GM21528 (cell line): ENCODE measurements at regions not wholly inside any gene's neighbourhood (a gene's known extent, or its start where the extent isn't known, plus 50 kb on each side); places are given as distances from the start of the nearest gene placed in this dataset.
"Not testable (repeated sequence)": the region's sequence is repeated elsewhere in the genome, so short reads cannot be mapped to it uniquely, and the experiment has no call there.

ENCODE experiments used
- ATAC-seq: cut with Tn5 transposase; IDR thresholded peaks from one replicate; pipeline ENCODE4 v1.9.1; 2021; ENCODE audit warnings: mild to moderate bottlenecking, moderate library complexity; ENCODE audit not compliant: unreplicated experiment, low FRiP score

DNA sequence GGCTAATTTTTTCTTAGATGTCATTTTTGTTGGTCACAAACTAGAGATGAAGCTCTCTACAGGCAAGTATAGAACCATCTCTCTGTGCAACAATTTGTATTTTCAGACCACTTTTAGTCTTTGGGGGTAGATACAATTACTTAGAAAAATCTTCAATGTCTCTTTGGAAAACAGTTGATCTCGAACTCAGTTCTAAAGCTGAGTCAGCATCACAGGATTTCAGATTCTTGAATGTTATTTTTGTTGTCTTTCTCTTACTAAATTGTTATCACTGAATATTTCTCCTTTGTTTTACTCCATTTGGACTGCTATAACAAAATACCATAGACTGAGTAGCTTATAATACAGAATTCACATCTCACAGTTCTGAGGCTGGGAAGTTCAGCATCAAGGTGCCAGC is 1557.0 kb downstream of the SI start:
- no peak for ATAC-seq

- no peak for ATAC-seq
Measured at GRCh38 chr3:163518065-163518464, 1560.2 kb downstream of the SI start.

DNA sequence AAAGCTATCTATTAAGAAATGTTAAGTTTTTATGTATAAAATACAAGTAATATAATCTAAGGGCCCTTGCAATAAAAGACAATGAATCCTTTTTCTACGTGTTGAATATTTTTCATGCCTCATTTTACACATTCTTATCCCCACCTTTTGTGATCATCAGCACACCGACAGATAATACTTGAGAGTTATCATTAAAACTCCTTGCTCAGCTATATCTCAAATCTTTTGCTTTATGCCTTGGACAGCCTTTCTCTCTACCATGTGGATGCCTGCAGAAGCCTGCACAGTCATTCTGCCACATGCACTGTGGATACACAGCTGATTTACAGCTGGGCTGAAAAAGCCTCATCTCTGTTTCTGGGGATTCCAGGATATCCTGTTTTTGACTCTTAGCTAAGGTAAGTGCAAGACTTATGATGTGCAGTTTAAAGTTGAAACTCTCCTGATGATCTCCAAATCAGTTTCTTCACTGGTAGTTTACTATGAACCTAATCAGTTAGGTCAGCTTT is 1565.1 kb downstream of the SI start:
- ATAC-seq, result no peak

- no peak for ATAC-seq
Measured at GRCh38 chr3:163508206-163508605, 1570.1 kb downstream of the SI start.

DNA sequence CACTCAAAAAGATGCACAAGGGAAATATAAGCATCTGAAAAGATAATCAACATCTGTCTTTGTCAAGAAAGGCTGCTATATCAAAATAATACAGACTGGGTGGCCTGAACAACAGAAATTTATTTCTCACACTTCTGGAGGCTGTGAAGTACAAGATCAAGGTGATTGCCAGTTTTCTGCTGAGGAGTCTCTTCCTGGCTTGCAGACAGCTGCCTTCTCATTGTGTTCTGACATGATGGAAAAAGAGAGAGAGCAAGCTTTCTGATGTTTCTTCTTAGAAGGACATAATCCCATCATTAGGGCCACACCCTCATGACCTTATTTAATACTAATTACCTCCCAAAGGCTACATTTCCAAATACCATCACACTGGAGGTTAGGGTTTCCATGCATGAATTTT is 1573.3 kb downstream of the SI start:
- no peak for ATAC-seq

DNA sequence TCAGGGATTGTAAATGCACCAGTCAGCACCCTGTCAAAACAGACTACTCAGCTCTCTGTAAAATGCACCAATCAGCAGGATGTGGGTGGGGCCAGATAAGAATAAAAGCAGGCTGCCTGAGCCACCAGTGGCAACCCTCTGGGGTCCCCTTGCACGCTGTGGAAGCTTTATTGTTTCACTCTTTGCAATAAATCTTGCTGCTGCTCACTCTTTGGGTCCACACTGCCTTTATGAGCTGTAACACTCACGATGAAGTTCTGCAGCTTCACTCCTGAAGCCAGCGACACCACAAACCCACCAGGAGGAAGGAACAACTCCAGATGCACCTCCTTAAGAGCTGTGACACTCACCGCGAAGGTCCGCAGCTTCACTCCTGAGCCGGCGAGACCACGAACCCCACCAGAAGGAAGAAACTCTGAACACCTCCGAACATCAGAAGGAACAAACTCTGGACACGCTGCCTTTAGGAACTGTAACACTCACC is 1578.5 kb downstream of the SI start:
- ATAC-seq, result not testable (repeated sequence)

GRCh38 chr3:163498842-163499735 is 1579.2 kb downstream of the SI start:
- not testable (repeated sequence) for ATAC-seq

DNA sequence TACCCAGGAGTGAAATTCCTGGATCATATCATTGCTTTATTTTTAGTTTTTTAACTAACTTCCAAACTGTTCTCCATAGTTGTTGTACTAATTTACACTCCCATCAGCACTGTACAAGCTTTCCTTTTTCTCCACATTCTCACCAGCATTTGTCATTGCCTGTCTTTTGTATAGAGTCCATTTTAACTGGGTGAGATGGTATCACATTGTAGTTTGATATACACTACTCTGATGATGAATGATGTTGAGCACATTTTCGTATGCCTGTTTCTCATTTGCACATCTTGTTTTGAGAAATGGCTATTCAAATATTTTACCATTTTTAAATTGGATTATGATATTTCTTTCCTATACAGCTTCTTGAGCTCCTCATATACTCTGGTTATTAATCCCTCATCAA is 1586.6 kb downstream of the SI start:
- no peak for ATAC-seq

DNA sequence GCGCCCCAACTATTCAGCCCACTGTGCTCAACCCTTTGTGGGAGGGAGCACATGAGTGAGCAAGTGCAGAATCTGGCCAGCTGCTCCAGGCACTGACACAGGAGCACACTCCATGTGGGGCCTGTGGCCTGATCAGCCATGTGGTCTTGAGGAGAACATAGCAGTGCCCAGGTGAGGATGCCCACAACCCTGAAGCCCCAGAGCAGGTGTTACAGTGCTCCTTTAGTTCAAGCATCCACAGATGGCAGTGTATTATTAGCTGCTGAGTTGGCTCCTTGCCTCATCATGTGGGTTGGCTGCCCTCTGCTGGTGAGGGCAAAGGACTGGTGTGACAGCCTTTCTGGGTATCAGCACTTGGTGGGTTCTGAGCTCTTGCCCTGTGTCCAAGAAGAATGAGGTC is 1588.2 kb downstream of the SI start:
- peak; percentile 52 for ATAC-seq

DNA sequence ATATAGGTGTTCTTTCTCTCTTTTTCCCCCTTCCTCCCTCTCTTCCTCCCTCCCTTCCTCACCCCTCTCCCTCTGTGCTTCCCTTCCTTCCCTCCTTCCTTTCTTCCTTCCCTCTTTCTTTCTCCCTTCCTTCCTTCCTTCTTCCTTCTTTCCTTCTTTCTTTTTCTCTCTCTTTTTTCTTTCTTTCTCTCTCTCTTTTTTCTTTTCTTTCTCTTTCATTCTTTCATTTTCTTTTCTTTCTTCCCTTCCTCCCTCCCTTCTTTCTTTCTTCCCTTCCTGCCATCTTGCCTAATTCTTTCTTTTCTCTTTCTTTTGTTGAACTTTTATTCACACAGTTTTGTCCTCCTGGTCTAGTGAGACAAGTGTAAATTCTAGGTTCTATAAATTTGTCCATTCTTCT is 1595.6 kb downstream of the SI start:
- no peak for ATAC-seq

GRCh38 chr3:163481738-163482137 is 1596.6 kb downstream of the SI start:
- no peak for ATAC-seq

DNA sequence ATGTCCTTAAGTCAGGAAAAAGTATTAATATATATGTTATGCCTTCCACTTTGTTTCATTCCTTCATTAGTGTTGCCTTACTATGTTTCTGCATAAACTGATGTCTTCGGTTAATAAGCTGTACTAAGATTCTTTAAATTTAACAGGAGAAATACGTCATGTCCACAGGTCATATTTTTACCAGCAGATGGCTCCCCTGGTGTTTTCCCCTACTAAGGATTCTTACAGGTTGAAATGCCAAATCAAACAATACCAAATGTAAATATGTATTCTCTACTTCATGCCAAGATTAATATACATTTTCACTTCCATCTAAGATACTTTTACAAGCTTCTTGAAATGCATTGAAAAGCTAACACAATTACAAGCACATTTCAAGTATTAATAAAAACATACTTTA is 1602.1 kb downstream of the SI start:
- no peak for ATAC-seq

GRCh38 chr3:163474766-163475165 is 1603.5 kb downstream of the SI start:
- no peak for ATAC-seq

- no peak for ATAC-seq
Measured at GRCh38 chr3:163468531-163469335, 1609.6 kb downstream of the SI start.

DNA sequence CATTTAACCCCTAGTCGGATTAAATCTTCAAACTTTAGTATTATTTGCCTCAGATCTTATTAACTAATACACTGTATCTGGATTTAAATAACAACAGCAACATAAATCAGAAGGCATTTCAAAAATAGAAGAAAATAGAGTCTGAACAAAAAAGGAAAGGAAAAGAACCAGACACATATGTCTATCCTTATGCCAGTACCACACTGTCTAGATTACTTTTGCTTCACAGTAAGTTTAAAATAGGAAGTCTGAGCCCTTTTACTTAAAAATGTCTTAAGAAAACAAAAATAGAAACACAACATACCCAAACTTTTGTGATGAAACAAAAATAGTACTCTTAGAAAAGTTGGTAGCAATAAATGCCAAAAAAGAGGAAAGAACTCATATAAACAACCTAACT is 1615.8 kb downstream of the SI start:
- ATAC-seq, result no peak

- ATAC-seq, result no peak
Measured at GRCh38 chr3:163450698-163451097, 1627.6 kb downstream of the SI start.

DNA sequence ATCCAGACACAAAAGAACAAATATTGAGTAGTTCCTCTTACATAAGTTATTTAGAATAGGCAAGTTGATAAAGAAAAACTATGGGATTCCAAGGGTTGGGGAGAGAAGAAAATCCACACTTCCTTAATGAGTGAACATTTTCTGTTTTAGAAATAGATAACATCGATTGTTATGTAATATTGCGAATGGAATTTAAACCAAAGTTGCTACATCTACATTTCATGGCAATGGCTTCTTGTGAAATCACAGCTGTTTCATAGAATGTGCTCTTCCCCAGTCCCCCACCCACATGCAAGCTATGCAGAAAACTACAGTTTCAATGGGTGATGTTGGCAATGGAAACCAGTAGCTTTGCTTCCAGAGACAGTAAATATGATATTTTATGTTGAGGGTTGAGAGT is 1639.5 kb downstream of the SI start:
- no peak for ATAC-seq

GRCh38 chr3:163422671-163423070 is 1655.6 kb downstream of the SI start:
- no peak for ATAC-seq

DNA sequence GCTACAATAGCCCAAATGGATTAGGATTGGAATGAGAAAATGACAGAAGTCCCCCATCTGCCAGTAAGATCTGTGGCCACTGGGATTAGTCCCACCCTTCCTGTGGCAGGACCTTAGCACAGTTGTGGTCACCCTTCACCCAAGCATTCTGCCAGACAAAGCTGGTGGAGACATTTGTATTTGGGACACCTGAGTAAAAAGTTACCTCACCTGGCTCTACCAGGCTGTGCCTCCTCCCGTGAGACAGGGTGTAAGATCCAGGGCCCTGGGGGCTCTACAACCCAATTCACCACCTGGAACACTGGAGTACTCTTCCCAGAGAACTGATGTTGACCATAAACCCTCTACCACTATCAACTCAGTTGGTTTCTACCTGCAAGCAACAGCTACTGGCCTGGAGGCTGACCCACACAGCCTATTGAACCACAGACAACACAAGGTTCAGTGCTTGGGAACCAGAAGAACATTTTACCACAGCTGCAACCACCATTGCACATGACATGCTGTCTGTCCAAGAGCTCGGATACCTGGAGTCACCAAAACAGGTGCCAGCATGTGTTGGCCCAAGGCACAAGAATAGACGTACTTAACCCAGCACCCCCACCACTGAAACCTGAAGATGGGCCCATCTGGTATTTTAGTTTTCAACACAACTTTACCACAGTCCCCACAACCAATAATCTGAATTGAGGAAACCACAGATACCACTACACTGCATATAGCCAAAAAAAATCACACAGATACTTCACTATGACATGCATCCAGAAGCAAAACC is 1686.7 kb downstream of the SI start:
- no peak for ATAC-seq

DNA sequence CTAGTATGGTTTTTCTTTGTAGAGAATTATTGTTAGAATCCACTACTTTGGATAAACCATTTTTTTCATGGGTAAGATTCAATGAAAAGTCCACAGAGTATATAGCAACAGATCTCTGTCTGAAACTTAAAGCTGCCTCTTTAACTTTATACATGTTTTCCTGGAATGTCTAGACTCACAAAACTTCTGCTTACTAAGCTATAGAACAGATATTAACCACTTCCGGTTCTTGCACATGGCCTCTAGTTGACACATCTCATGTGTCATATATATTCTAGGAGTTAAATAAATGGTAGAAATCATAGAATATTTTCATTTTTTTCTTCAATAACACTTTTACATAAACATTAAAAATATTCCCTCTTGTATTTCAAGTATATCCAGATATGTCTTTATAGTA is 1693.9 kb downstream of the SI start:
- ATAC-seq, result no peak

DNA sequence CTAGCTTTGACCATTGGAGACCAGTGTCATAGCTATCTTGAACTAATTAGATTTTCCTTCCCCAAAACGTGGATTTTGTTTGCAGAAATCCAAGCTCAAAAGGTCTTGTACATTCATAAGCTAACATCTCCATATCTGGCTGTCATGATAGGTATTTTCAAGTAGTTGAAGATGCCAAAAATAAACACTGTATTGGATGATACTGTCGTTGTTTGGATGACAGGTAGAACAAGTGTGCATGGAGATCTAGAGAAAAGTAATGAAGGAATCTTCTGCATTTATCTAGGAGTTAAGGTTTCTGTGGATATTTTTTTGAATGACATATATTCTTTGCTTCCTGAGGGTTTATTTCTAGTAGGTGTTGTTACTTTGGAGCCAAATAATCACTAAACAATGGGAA is 1696.1 kb downstream of the SI start:
- no peak for ATAC-seq
